ENCODE measurements at regions not wholly inside any gene's neighbourhood (a gene's known extent, or its start where the extent isn't known, plus 50 kb on each side); places are given as distances from the start of the nearest gene placed in this dataset.

DNA sequence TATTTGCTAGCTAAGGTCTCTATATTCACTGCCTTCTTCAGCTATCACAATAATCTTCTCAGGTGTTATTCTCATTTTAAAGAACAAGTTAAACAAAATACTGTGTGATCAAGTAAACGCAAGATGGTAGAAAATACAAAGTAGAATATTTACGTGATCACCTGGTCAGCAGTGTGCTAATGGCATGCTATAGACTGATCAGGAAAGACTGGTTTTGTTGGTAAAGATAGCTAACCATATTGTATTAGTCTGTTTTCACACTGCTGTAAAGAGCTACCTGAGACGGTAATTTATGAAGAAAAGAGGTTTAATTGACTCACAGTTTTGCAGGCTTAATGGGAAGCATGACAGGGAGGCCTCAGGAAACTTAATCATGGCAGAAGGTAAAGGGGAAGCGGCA lies 50.4 kb downstream of the ZBTB38 start:
- no peak for DNase-seq
- no peak for ATAC-seq

- ATAC-seq = no peak
- DNase-seq = no peak
Measured at GRCh38 chr3:141419946-141420345, 51.6 kb downstream of the ZBTB38 start.

DNA sequence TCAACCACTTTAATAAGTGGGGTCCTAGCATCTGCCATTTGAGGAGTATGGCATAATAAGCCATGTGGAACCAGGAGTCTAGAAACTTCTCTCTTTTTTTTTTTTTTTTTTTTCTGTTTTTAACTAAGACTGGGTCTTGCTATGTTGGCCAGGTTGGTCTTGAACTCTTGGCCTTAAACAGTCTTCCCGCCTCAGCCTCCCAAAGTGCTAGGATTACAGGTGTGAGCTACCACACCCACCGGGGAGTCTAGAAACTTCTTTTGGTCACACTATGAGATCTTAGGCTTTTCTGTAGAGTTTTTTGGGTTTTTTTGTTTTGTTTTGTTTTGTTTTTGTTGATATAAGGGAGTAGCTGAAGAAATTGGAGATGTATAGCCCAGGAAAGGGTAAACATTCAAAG lies 52.9 kb downstream of the ZBTB38 start:
- no peak for DNase-seq
- ATAC-seq = no peak

DNA sequence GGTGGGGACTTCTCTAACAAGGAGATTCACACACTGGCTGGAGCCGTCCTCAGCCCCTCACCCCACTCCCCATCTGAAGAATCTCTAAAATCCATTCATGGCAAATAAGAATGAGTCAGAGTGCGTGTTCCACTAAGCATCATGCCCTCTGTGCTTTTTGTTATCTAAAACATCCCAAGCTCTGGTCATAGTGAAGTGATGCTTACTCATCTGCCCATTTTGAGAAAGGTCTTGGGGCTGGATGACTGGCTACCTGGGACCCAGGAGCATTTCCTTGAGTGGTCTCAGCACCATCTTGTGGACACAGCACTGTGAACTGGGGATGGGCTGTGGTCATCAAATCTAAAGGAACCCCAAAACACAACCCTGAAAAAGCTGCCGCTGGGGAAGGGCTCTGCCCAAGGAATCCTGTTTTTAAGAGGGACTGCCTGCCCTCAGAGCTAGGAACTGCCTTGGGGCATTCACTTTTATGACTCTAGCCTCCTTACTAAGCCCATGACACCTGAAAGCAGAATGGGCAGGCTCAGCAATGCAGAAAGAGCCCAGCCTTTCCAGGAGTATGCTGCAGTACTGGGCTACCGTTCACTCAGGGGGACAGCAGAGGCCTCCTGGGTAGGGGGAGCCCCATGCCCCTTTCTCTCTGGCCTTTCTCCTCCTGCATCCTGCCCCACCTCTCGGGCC lies 53.5 kb downstream of the ZBTB38 start:
- peak; percentile 48 for ATAC-seq
- DNase-seq = no peak

- ATAC-seq = no peak
- no peak for DNase-seq
Measured at GRCh38 chr3:141422961-141423582, 54.8 kb downstream of the ZBTB38 start.

DNA sequence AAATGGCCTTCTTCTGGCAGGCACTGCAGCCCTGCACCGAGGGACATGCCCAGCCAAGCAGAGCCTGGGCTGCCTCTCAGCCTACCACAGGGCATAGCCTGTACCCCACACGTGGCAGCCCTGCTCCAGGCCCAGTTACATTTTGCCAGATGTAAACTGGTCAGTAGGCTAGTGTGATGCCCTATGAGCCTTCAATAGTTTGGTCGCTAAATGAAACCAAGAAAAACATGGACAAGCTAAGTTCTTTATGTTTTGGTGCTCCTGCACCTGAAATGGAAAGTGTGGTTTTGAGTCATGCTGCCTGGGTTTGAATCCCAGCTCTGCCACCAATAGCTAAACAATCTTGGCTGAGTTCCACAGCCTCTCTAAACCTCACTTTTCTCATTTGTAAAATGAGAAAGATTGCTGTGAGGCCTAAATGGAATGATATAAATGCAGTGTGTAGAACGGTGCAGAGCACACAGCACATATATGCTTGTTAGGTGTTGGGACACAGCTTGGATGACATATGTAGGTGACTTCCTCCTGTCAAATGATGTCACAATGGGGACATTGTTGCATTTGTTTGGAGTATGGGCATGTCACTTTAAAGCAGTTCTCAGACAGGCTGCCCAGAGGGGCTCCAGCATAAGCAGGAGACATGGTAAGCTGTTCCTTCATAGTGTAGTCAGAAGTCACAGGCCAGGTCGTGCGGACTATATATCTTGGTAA lies 57.4 kb downstream of the ZBTB38 start:
- DNase-seq (no peak), ATAC-seq (peak; percentile 57)

GRCh38 chr3:141426404-141427034 lies 58.2 kb downstream of the ZBTB38 start:
- ATAC-seq = no peak
- DNase-seq = no peak

- no peak for DNase-seq
- ATAC-seq = no peak
Measured at GRCh38 chr3:141427764-141428163, 59.1 kb upstream of the RASA2 start.

- ATAC-seq (no peak), DNase-seq (no peak)
Measured at GRCh38 chr3:141429371-141430035, 57.3 kb upstream of the RASA2 start.

GRCh38 chr3:141430316-141430715 lies 56.5 kb upstream of the RASA2 start:
- DNase-seq = no peak
- no peak for ATAC-seq

GRCh38 chr3:141431411-141432378 lies 55.1 kb upstream of the RASA2 start:
- ATAC-seq (no peak), DNase-seq (no peak)

DNA sequence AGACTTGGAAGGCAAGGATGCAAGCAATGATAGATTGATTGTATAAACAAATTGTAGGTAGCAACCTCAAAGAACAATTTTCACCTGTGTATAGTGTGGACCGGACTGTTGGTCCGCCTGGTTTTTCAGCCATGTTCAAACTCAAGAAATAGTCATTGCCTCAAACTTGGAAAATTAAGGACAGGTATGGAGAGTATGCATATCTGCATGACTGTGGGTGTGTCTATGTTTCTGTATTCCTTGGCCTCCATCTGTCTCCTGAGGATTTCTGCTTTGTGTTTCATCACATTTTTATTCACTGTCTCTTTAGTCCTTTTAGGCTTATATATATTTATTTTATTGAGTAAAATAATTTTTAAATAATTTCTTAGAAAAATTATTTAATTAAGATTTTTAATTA lies 53.9 kb upstream of the RASA2 start:
- DNase-seq (no peak), ATAC-seq (no peak)

DNA sequence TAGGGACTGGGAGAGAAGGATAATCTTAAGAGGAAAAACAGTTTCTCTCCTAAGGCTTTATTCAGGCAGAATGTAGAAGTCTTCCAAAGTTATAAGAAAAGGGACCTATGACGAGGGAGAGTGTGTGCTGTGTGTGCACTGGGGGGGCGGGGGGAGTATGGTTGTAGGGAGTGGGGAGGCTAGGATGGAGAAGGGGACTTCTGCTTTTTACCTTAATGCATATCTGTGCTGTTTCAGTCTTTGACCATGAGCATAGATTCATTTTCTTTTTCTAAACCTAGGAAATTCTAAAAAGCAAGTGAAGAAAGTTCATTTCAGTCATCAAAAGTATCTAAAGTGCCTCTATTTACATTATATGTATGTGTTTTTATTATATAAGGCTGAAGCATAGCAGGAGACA lies 52.6 kb upstream of the RASA2 start:
- ATAC-seq = no peak
- DNase-seq = no peak

DNA sequence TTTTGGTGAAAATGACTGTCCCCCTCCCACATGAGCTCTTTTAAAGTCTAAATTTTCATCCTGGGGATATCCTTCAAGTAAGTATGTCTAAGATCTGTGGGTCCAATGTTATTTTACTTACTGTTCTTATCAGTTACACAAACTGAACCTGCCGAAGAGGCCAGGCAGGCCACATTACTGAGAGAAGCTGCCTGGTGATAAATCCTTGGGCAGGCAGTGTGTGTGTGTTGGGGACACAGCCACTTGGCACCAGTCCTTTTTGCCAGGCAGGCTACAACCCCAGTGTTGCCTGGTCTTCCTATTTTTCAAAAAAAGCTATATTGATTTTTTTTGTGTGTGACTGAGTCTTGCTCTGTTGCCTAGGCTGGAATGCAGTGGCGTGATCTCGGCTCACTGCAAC lies 50.6 kb upstream of the RASA2 start:
- DNase-seq (no peak), ATAC-seq (no peak)

Measured in stimulated activated naive CD8-positive, alpha-beta T cell treated with anti-CD3 and anti-CD28 coated beads, Interleukin-15, Interleukin-2, amounts not matched to agents 100 U/mL and 50 U/mL, for 24 hours (primary cell).